ENCODE measurements at regions not wholly inside any gene's neighbourhood (a gene's known extent, or its start where the extent isn't known, plus 50 kb on each side); places are given as distances from the start of the nearest gene placed in this dataset.
A peak's percentile ranks its signal among the peaks of the same experiment; 100 is the strongest.

GRCh38 chr19:23461120-23461519 lies 65.8 kb upstream of the ZNF91 start:
- no peak overlapping the region for H3K4me3 ChIP-seq (ENCODE audit: low read depth, low read length)
- no peak overlapping the region for H3K27ac ChIP-seq
- 0 out of 2 replicates have a peak, but pooled peaks have one; percentile 12 for TF ChIP-seq CTCF (IDR thresholded peaks at IDR 0.05; ENCODE audit: low read depth, low read length)
- no peak for DNase-seq
- H3K36me3 ChIP-seq = no peaks in the 10 kb centered on the region
- H3K9me3 ChIP-seq (ENCODE audit: severe bottlenecking) = no peaks in the 10 kb centered on the region
- peaks cover 6% of the 10 kb centered on the region for H3K27me3 ChIP-seq (ENCODE audit: insufficient read depth, low read depth, severe bottlenecking)

DNA sequence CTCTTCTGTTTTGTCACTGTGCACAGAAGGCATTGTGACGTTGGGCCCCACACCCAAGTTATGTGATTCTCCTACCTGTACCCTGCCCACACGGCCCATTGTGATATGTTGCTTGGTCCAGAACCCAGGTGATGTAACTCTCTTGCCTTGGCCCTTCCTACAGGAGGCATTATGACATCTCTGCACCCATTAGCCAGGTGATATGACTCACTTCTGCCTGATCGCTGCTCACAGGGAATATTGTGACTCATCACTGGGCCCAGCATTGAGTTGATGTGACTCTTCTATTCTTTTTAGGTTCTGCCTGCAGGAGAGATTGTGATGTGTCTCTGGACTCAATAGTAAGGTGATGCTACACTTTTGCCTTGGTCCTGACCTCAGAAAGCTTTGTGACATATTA lies 65.4 kb upstream of the ZNF91 start:
- Histone ChIP-seq H3K27ac (no peak overlapping the region), H3K27me3 (ENCODE audit: insufficient read depth, low read depth, severe bottlenecking) (peaks cover 8% of the 10 kb centered on the region), H3K9me3 (ENCODE audit: severe bottlenecking) (no peaks in the 10 kb centered on the region), H3K4me3 (ENCODE audit: low read depth, low read length) (no peak overlapping the region), H3K36me3 (no peaks in the 10 kb centered on the region)
- no peak for DNase-seq
- TF ChIP-seq CTCF (IDR thresholded peaks at IDR 0.05; ENCODE audit: low read depth, low read length) = no peak

Data from WERI-Rb-1 (cell line).